Activated T-cell treated with anti-CD3 and anti-CD28 coated beads for 48 hours (primary cell): ENCODE measurements at regions not wholly inside any gene's neighbourhood (a gene's known extent, or its start where the extent isn't known, plus 50 kb on each side); places are given as distances from the start of the nearest gene placed in this dataset.

Experiments used
- DNase-seq: peaks from one replicate; pipeline ENCODE4 v3.0.0-alpha.2; 2020; ENCODE audit warnings: low read depth

DNA sequence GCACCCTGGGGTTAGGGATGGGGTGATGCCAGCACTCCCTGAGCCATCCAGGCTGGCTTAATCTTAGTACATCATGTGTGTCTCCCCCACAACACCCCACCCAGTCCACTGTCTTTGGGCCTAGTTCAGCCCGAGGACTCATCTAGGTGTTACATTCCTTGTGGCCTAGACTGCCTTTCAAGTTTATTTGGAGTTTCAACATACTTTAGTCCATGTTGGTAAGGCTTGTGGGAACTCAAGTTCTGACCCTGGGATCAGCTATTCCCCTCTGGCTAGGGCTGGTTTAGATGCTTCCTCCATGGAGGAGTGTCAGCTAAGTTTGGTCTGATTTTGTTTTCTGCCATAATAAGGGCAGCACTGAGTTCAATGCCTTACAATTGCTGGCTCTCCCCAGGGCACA lies 302.4 kb downstream of the SMARCA2 start:
- no peak for DNase-seq

DNA sequence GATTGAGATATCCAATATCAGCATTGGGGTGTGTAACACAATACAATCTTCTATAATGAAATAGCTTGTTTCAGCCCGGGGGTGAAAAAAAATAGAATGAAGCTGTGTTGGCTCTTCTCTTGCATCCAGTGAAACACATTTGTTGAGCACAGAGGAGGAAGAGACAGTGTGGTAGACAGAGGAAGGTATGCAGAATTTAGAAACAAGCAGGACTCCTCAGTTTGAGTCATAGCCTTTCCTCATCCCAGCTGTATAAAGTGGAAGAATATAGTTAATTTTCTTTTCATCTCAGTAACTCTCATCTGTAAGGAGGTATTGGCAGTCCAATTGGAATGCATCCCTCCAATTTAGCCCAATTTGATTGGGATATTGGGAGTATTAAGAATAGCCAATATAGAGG lies 302.2 kb upstream of the VLDLR start:
- no peak for DNase-seq

DNA sequence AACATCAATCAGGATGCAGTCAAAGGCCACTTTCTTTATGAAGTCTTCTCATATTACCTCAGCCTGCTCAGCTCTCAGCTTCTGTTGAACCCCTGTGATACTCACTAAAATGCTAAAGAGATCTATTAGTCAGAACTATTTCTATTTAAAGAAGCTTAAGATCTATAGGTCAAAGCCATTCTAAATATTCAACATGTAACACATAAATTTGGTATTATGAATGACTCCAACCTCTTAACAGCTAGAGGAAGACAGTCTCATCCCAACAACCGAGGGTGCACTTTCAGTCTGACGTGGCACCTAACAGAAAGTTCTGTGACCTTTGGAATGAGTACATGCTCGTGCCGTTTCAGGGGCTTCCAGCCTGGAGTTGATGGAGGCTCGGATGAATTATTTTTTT lies 301.5 kb upstream of the VLDLR start:
- no peak for DNase-seq

DNA sequence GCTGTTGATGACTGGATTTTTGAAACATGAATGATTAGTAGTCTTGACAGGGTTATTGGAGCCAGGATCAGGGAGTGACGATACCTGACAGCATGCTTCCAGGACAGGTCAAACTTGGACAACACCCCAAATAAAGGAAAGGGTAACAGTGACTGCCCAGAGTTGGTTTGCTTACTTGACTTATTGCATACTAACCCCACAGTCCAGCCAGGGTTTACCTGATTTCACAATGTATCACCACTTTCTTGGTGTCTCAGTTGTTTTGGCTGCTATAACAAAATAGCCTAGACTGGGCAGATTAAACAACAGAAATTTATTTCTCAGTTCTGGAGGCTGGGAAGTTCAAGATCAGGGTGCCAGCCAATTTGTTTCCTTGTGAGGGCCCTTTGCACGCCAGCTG lies 301.0 kb upstream of the VLDLR start:
- no peak for DNase-seq

DNA sequence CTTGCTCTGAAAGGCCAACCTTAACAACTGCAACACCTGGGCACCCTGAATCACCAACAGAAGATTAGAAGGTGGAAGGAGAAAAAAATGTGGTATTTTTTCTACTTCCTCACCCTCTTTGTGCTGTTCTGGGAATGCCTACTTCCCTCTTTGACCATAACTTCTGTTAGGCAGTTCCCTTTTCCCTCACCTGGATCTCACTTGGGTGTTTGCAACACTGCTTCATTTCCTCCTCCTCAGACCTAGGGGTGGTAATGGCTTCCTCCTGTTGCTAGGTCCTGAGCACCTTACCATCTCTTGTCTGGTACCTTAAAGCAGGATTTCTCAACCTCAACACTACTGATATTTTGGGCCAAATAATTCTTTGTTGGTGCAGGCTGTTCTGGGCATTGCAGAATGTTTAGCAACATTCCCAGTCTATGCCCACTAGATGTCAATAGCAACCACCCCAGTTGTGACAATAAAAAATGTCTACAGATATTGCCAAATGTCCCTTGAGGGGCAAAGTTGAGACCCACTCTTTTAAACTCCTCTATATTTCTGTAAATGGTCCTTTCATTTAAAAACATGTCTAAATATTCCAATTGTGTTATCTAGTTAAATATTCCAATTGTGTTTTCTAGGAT lies 300.0 kb upstream of the VLDLR start:
- DNase-seq = no peak

DNA sequence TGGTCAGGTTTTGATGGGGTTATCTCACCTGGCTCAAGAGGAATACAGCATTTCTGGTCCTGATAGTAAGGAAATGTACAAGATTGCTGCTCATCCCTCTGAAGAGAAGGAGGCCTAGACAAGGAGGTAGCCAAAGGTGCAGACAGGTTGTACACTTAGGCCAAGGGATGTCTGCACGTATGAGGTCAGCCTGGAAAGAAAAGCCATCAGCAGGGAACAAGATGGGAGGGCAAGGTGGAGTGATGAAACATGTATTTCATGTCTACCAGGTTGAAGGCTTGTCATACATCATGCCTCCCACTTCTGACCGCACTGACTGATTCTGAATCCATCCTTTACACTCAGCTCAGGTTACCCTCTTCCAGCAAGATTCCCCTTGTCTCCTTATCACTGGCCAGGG lies 296.8 kb upstream of the VLDLR start:
- DNase-seq = no peak

DNA sequence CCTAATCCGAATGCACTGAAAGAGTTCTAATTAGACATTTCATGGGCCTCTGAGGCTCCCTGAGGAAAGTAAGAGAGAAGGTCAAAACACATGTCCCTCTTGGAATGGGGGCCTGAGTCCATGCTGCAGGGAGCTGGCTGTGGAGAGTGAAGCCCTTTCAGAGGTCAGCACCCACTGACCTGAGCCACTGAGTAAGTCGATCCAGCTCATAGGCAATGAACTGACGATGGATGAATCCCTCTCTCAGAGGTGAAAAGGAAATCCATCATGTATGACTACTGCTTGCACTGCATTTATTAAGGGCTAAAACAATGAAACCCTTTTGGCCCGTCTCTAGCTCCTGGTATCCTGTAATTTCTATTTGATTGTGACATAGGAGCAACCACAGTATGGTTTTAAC lies 288.9 kb upstream of the VLDLR start:
- no peak for DNase-seq

DNA sequence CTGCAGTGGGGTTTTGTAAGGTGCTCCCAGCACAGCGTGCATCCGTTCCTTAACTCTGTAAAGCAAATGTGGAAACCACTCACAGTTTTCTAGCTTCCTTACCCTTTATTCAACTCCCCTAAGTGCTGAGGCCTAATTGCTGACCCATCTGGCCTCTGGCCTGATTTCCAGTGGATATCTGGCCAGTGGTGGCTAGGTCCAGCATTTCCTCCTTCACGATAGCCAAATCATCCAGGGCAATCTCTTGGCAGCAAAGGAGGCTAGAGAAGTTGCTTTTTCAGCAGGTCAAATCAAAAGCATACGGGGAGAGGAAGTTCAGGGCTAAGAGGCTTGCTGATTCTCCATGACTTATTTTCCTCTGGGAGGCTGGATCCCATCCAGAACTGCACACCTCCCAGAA lies 286.3 kb upstream of the VLDLR start:
- DNase-seq = no peak

DNA sequence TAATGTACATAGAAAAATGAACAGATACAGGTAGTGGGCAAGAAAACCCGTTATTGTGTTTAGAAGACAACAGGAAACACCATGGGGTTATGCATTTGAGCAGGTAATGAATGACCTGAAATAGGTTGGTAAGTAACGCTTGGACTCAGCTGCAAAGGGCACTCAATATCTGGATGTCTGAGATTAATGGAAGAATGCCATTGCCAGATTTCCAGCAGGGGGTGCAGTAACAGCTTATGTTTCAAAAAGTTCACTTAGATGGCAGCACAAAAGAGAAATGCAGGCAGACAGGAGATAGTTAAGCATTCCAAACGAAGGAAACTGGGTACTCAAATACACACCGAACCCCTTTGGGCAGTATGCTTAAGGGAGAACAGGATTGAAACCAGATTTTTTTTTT lies 285.5 kb upstream of the VLDLR start:
- DNase-seq = no peak

DNA sequence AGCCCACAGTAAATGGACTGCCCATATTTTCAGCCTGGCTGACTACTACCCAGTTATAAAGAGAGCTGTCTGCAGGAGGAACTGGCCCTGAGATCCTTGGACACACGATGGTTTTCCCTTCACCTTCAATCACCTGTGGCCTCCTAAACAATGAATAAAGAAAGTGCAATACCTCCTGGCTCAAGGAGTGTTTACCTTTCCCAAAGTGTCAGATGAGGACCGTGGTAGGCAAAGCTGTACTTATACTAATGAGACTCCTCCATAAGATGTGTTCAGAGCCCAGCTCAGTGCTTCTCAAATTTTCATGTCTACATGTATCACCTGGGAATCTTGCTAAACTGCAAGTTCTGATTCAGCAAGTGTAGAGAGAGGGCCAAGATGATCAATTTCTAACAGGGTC lies 284.5 kb upstream of the VLDLR start:
- DNase-seq = no peak

DNA sequence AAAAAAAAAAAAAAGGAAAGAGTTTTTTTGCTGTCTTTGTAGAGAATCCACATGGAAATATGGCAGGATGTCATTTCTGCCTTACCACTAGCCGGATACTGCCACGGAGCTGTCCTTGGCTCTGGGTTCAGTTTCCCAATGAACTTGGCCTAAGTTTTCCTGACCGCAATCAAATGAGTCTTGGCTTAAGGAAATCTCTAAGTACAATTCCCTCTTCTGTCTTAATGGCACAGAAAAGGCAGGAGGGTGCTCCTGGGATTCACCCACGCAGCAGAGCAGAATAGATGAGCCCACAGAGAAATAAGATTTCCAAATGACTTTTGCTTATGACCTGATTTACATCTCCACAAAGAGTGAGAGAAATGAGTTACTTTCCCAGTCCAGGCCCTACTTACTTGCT lies 284.0 kb upstream of the VLDLR start:
- no peak for DNase-seq

DNA sequence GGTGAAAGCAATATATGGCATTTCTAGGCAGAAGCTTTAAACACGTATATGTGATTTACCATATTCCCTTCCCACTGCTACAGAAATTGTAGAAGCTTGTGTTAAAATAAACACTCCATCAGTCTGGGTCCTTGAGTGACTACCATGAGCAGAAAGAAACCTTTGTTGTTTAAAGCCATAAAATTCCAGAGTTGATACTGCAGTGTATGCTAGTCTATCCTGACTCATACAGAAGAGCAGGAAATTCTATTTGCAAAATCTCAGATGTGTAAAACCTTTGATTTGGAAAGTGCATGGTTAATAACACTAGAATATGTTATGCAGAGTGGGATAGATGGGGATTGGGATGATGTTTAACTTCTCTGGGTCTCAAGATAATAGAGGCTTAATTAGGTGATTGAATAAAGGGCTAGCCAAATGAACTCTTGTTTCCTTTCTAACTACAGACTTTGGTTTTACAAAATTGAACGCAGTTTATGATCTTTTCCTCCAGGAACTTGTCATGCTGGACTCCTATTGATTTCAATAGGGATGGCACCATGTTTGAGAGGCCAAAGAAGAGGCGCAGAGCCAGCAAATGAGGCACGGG lies 282.7 kb upstream of the VLDLR start:
- no peak for DNase-seq

DNA sequence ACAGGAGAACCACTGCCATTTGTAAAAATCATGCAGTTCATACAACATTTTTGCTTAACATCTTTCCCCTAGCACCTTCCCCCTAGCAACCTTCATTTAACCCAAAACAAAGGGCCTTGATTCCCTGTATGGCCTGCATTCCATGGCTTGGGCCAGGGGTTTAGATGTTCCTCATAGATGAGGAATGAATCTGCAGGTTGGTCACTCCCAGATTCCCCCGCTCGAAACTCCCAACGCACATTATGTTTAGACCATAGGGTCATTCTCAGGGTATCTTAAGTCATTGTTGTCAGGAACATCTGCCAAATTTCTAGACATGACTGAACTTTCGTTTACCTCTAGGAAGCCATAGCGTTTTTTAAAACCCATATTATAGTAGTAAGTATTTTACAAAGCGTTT lies 282.2 kb upstream of the VLDLR start:
- no peak for DNase-seq

DNA sequence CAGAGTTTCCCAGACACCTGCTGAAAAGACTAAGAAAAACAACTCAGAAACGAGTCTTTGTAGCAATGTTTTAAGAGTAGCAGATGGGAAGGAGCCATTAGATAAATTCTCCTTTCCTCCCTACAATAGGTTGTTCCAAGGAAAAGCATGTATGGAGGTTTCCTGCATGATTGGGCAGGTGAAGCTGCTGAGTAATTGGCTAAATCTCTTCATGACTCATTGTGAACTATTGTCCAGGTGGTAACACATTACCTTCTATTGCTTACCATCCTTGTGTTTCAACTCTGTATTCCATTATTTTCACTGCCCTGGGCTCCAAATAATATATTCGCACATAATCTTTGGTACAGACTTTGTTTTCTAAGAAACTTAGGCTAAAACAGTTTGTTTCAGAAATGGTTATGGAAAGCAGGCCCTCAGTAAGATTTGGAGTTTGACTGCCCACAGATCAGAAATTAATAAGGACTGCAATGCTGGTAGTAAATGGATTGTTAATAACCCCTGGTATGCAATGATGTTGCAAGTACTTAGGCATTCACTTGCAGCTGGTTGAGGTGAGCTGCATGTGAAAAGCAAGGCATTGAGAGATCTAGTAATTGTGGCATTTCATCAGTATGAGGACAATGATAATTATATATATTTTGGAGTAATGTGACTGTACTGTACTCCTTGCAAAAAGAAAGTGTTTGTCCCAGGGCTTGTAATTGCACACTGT lies 281.4 kb upstream of the VLDLR start:
- DNase-seq = no peak

DNA sequence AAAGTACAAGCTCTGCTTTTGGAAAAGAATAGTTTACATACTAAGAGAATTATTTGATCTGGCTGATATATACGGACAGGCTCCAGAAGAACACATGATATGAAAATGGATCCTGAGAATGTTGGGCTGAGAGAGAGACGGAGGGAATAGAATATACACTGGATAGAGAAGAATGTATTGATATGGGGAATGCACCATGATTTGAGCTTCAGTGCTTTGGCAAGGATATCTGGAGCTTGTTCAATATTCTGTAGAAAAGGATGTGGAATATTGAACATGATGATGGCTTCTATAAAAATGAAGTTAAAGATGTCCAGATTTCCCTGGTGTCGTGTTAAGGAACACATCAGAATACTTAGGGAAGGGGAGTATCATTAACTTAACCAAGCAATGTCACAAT lies 280.5 kb upstream of the VLDLR start:
- DNase-seq = no peak

DNA sequence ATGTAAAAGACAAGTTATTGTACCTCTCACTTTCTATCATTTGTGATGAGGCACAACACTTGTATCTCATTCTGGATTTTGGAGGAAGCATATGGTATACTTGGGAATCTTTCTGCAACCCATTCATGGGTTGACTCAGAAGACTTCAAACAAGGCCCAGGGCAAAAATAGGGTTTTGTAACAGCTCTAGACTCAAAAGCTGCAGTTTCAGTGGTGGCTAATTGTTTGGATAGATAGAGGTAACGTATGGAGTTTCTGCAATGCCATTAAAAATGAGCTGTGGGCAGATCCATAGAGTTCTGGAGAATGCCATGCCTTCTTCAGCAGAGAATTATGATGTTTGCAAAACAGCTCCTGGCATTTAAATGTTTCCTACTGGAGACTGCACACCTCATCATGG lies 279.6 kb upstream of the VLDLR start:
- no peak for DNase-seq

DNA sequence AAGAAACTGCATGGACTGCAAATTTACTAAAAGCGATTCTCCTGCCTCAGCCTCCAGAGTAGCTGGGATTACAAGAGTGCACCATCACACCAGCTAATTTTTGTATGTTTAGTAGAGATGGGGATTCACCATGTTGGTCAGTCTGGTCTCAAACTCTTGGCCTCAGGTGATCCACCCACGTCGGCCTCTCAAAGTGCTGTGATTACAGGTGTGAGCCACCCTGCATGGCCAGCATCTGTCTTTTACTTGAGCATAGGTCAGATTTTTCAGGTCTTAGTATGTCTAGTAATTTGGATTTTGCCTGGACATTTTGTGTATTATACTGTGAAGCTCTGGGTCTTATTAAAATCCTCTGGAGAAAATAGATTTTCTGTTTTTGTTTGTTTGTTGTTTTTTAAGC lies 277.8 kb upstream of the VLDLR start:
- DNase-seq = no peak

DNA sequence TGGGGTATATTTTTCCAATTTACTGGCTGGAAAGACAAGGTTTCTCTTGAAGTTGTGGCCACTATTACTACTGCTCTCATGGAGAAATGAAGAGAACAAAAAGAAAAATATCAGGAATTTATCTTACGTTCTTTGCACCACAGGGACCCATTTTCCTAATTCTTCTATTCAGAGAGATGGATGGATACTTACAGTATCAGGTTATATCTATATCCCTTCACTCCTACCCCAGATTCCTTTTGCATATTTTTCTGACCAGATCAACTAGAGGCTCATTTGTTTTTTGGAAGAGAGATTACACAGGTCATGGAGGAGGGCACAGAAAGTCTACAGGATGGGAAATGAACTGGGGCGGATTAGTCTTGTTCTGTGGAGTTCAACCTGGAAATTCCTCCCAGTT lies 277.2 kb upstream of the VLDLR start:
- no peak for DNase-seq

DNA sequence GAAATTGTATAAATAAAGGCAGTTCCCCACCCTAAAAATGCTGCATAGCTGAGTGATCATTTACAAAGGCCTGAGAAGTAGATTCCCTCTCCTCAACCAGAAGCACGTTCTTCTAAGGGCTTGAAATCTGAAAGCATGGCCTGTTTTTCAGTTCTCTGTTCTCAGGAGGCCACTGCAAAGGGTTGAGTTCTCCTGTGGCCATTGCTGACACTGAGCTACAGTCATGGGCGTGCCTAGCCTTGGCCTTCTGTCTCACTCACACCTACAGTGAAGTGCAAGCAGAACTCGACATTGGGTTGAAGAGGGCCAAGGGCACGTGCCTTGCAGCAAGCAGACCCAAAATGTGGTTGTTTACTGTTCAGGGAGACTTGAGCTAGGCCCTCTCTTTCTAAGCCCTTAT lies 276.6 kb upstream of the VLDLR start:
- DNase-seq = no peak

DNA sequence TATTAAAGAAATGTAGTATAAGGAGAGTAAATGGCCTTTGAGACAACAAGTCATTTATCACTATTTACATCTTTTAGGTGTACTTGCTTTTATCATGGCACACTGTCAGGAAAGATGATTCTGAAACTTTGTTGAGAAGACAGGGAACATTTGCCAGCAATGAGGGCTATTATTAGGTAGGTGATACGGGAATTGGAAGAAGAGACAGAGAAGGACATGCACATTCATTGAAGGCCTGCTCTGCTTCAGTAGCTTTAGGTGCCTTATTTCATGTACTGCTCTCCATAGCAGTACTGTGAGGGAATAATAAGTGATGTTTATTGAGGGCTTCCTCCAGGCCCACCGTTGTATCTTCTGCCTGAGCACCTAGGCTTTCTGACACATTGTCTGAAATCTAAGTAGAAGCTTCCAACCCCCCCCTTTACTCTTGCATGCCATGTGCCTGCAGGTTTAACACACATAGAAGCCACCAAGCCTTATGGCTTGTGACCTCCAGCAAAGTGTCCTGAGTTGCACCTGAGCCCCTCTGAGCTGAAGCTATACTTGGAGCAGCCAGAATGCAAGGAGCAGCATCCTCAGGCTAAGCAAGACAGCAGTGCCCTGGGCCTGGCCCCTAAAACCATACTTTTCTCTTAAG lies 275.2 kb upstream of the VLDLR start:
- DNase-seq = no peak

DNA sequence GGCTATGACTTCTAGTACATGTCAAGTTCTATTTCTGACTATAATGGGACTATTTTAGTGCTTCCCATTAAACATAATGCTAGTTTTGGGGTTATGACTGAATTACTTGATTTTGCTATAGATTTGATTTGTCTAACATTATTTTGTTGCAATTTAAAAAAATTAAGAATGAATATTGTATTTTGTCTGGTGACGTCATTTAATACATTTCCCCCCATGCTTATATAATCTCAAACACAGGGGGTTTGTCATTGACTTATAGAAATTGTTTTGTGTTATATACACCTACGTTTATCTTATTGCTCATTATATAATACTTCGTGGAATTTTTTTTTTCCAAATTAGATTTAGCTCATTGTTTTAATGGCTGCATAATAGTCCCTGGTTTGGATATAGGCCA lies 270.3 kb upstream of the VLDLR start:
- no peak for DNase-seq

DNA sequence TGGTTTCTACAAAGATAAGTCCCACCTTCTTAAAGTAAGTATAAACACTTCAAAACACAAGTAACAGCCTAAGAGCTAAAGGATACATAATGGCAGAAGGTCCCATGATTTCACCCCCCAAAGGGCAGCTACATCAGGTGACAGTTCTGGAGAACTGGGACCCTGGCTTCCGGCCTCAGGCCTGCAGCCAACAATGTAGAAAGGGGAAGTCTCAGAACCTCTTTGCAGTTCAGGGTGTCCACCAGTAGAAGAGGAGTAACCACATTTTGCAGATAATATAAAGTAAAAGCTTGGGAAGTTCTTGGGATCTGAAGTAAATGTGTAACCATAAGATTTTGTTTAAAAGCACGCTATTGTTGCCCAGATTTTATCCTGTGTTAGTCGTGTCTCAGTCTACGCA lies 267.4 kb upstream of the VLDLR start:
- DNase-seq = no peak
